Upper lobe of right lung (tissue), 1 donor: ENCODE measurements at regions not wholly inside any gene's neighbourhood (a gene's known extent, or its start where the extent isn't known, plus 50 kb on each side); places are given as distances from the start of the nearest gene placed in this dataset.

Experiments
- ATAC-seq: fragments of 200-7000 bp; cut with Tn5 transposase; one replicate; pipeline ENCODE4 v1.9.1; 2020; ENCODE audit warnings: mild to moderate bottlenecking, moderate library complexity
- DNase-seq: peaks from one replicate; pipeline ENCODE4 v3.0.0-alpha.2; 2020
- H3K27ac ChIP-seq: fragments of 200-600 bp; one replicate; pipeline ENCODE4 v1.8.0; 2022
- H3K27me3 ChIP-seq: fragments of 200-600 bp; one replicate; pipeline ENCODE4 v1.8.0; 2022; ENCODE audit warnings: mild to moderate bottlenecking
- H3K36me3 ChIP-seq: fragments of 200-600 bp; one replicate; pipeline ENCODE4 v1.8.0; 2022
- H3K4me1 ChIP-seq: fragments of 200-600 bp; one replicate; pipeline ENCODE4 v1.8.0; 2022
- H3K4me3 ChIP-seq: fragments of 200-600 bp; one replicate; pipeline ENCODE4 v1.8.0; 2022; ENCODE audit warnings: mild to moderate bottlenecking
- H3K9me3 ChIP-seq: fragments of 200-600 bp; one replicate; pipeline ENCODE4 v1.8.0; 2022
- intact Hi-C: fragments of 100-400 bp; cut with DNase I; formaldehyde crosslinking; loops from one replicate; pipeline ENCODE4 v1.11.0; 2022
- TF ChIP-seq, protein P1 (sequence below): fragments of 200-600 bp; IDR thresholded peaks from one replicate; pipeline ENCODE4 v1.8.0; 2022; ENCODE audit warnings: antibody characterized with exemption
- donor health status: DM: no; HTN: yes; CAD: no; lungs with severe emphysema.

DNA sequence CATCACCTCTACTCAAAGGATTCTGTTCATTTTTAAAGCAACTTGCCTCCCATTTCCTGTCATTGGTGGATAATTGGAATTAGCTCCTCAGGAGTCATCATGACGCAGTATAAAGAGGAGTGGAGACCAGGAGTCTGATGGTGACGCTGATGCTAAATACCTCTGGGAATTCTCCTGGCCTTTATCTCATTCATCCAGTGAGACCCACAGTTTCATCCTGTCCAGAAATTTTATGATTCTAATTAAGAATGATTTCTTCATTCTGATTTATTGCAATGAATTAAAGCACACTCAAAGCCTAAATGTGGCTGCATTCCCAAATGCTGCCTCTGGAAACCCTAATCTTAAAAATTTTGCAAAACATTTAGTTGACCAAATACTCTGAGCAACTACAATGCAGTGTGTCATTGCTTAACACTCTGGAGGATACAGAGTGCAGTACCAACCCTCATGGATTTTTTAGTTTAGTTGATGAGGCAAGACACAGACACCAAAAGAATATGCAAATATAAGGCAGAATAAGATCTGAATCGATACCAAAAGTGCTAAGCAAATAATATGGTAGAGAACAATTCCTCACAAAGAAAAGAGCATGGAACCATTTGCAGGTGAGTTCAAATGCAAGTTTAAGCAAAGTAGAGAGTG lies 236.2 kb downstream of the ETAA1 start:
- DNase-seq (no peak), ATAC-seq (no peak)
- Histone ChIP-seq H3K4me3 (no peak overlapping the region), H3K27me3 (no peaks in the 10 kb centered on the region), H3K27ac (no peak overlapping the region), H3K36me3 (no peaks in the 10 kb centered on the region), H3K9me3 (no peaks in the 10 kb centered on the region), H3K4me1 (no peaks in the 10 kb centered on the region)
- intact Hi-C loops, result no loop called here
- TF ChIP-seq, protein P1, sequence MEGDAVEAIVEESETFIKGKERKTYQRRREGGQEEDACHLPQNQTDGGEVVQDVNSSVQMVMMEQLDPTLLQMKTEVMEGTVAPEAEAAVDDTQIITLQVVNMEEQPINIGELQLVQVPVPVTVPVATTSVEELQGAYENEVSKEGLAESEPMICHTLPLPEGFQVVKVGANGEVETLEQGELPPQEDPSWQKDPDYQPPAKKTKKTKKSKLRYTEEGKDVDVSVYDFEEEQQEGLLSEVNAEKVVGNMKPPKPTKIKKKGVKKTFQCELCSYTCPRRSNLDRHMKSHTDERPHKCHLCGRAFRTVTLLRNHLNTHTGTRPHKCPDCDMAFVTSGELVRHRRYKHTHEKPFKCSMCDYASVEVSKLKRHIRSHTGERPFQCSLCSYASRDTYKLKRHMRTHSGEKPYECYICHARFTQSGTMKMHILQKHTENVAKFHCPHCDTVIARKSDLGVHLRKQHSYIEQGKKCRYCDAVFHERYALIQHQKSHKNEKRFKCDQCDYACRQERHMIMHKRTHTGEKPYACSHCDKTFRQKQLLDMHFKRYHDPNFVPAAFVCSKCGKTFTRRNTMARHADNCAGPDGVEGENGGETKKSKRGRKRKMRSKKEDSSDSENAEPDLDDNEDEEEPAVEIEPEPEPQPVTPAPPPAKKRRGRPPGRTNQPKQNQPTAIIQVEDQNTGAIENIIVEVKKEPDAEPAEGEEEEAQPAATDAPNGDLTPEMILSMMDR, result no peak

- H3K27me3 ChIP-seq, result no peaks in the 10 kb centered on the region
- DNase-seq (no peak), ATAC-seq (no peak)
- no peaks in the 10 kb centered on the region for H3K9me3 ChIP-seq
- TF ChIP-seq, protein P1, result no peak
- H3K4me1 ChIP-seq, result no peaks in the 10 kb centered on the region
- no peak overlapping the region for H3K27ac ChIP-seq
- intact Hi-C loops, result no loop called here
- no peaks in the 10 kb centered on the region for H3K36me3 ChIP-seq
- no peak overlapping the region for H3K4me3 ChIP-seq
Observed at GRCh38 chr2:67638146-67638545, 241.0 kb downstream of the ETAA1 start.

GRCh38 chr2:67641312-67642045 lies 244.3 kb downstream of the ETAA1 start:
- H3K36me3 ChIP-seq, result no peaks in the 10 kb centered on the region
- intact Hi-C loops, result no loop called here
- ATAC-seq (no peak), DNase-seq (no peak)
- H3K4me1 ChIP-seq, result no peaks in the 10 kb centered on the region
- TF ChIP-seq, protein P1, result no peak
- H3K4me3 ChIP-seq, result no peak overlapping the region
- no peaks in the 10 kb centered on the region for H3K27me3 ChIP-seq
- H3K27ac ChIP-seq, result no peak overlapping the region
- no peaks in the 10 kb centered on the region for H3K9me3 ChIP-seq

DNA sequence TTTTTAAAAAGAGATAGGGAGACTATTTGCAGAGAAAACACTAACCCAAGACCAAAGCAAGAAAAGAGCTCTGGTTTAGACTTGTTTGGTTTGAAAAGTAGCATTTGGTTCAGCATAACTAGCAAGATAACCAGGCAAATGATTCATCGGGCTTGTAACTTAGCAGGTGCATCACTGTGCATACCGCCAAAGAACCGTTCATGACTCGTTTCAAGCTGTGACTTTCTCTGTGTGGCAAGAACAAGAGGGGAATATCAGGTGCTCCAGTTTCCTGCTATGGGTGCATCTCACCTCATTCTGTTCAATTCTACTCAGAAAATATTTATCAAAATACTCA lies 244.9 kb downstream of the ETAA1 start:
- ATAC-seq, result no peak
- intact Hi-C loops, result no loop called here
- H3K4me3 ChIP-seq, result no peak overlapping the region
- TF ChIP-seq, protein P1, result no peak
- no peaks in the 10 kb centered on the region for H3K9me3 ChIP-seq
- H3K4me1 ChIP-seq, result no peaks in the 10 kb centered on the region
- no peaks in the 10 kb centered on the region for H3K36me3 ChIP-seq
- no peak overlapping the region for H3K27ac ChIP-seq
- H3K27me3 ChIP-seq, result no peaks in the 10 kb centered on the region
- DNase-seq, result no peak

DNA sequence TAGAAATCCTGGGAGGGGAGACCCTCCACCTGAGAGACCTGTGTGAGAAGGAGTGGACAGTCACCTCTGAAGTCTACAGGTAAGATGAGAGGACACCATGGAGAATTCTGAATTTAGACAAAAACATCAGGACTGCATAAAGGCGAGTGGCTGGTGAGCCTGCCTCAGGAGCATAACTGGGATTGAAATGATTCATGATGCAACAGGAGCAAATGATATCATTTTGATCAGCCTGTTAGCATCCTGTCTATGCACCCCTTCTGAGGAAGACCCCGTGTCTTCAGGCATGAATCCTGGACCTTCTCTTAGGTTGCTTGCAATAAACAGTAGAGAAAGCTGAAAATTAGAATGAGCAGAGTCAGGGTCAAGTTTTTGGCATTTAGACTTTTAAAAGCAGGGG lies 245.8 kb downstream of the ETAA1 start:
- no peak overlapping the region for H3K4me3 ChIP-seq
- DNase-seq (no peak), ATAC-seq (no peak)
- H3K27me3 ChIP-seq, result no peaks in the 10 kb centered on the region
- no peaks in the 10 kb centered on the region for H3K9me3 ChIP-seq
- no peaks in the 10 kb centered on the region for H3K4me1 ChIP-seq
- H3K27ac ChIP-seq, result no peak overlapping the region
- intact Hi-C loops, result no loop called here
- TF ChIP-seq, protein P1, result no peak
- H3K36me3 ChIP-seq, result no peaks in the 10 kb centered on the region
